A673 (cell line): ENCODE measurements at regions not wholly inside any gene's neighbourhood (a gene's known extent, or its start where the extent isn't known, plus 50 kb on each side); places are given as distances from the start of the nearest gene placed in this dataset.

ENCODE experiments used
- BruUV-seq: library from RNA; stranded (reverse); fragments of 400-500 nt; replicated peaks from 2 replicates; lab custom pipeline; 2021; lab: Mats Ljungman, UMichigan
- CTCF ChIA-PET: fragments of 300-600 bp; sonication (Branson Sonifier 250); formaldehyde crosslinking; loops from one replicate; lab custom pipeline; 2022; ENCODE audit warnings: antibody characterized with exemption; lab: Charles Lee
- POLR2A ChIA-PET: fragments of 300-600 bp; sonication (Branson Sonifier 250); formaldehyde crosslinking; loops from one replicate; lab custom pipeline; 2022; ENCODE audit warnings: antibody characterized with exemption; ENCODE audit not compliant: low non-redundant PET; lab: Charles Lee
- DNase-seq: peaks from one replicate; pipeline ENCODE4 v3.0.0-alpha.2; 2015; ENCODE audit warnings: low spot score
- H3K27ac ChIP-seq: fragments of 200-600 bp; sonication (generic); 2 replicates; pipeline ENCODE4 v1.5.1; 2016; ENCODE audit warnings: mixed run types, low read depth, mild to moderate bottlenecking, mixed read lengths, antibody characterized with exemption, low read length; ENCODE audit not compliant: poor library complexity, severe bottlenecking
- H3K27me3 ChIP-seq: fragments of 200-600 bp; sonication (generic); replicated peaks from 2 replicates; pipeline ENCODE4 v1.6.1; 2017; ENCODE audit warnings: mixed run types, low read depth, mild to moderate bottlenecking, mixed read lengths, antibody characterized with exemption, low read length; ENCODE audit not compliant: insufficient read depth, poor library complexity
- H3K36me3 ChIP-seq: fragments of 200-600 bp; sonication (generic); 2 replicates; pipeline ENCODE4 v1.6.1; 2016; ENCODE audit warnings: mixed run types, mild to moderate bottlenecking, mixed read lengths, antibody characterized with exemption, low read length; ENCODE audit not compliant: insufficient read depth, poor library complexity, severe bottlenecking
- H3K4me1 ChIP-seq: fragments of 200-600 bp; sonication (generic); 2 replicates; pipeline ENCODE4 v1.6.1; 2017; ENCODE audit warnings: mixed run types, mild to moderate bottlenecking, mixed read lengths, antibody characterized with exemption, low read length; ENCODE audit not compliant: insufficient read depth, poor library complexity, severe bottlenecking
- H3K4me3 ChIP-seq: fragments of 200-600 bp; sonication (generic); 2 replicates; pipeline ENCODE4 v1.5.1; 2016; ENCODE audit warnings: low read depth, mixed run types, mild to moderate bottlenecking, mixed read lengths, low read length; ENCODE audit not compliant: poor library complexity, severe bottlenecking
- H3K9me3 ChIP-seq: fragments of 200-600 bp; sonication (generic); 2 replicates; pipeline ENCODE4 v1.6.1; 2016; ENCODE audit warnings: mixed run types, low read depth, mild to moderate bottlenecking, mixed read lengths, antibody characterized with exemption, low read length; ENCODE audit not compliant: poor library complexity, severe bottlenecking
- CTCF ChIP-seq: fragments of 300-800, 200-600 bp; sonication (generic); conservative IDR thresholded peaks from 2 replicates; pipeline ENCODE4 v1.5.1; 2017; ENCODE audit warnings: low read depth, mild to moderate bottlenecking, antibody characterized with exemption, low read length, moderate library complexity, mixed read lengths
- EZH2 ChIP-seq: fragments of 200-600 bp; sonication (generic); IDR thresholded peaks from 2 replicates; pipeline ENCODE4 v1.6.1; 2017; ENCODE audit warnings: borderline replicate concordance, low read depth, mild to moderate bottlenecking, mixed read lengths, antibody characterized with exemption, low read length; ENCODE audit not compliant: poor library complexity, severe bottlenecking
- intact Hi-C: fragments of 100-400 bp; cut with micrococcal nuclease; formaldehyde crosslinking; loops from one replicate; pipeline ENCODE4 v1.10.0; 2022; ENCODE audit not compliant: unreplicated experiment

GRCh38 chr15:53830707-53831386 is 71.4 kb upstream of the WDR72 start:
- Histone ChIP-seq H3K27ac (no peak overlapping the region), H3K36me3 (no peaks in the 10 kb centered on the region), H3K4me3 (no peak overlapping the region), H3K4me1 (no peaks in the 10 kb centered on the region), H3K27me3 (no peaks in the 10 kb centered on the region), H3K9me3 (peaks cover 3% of the 10 kb centered on the region)
- DNase-seq, result no peak
- ChIA-PET POLR2A (no interaction called here), CTCF (no interaction called here)
- no peak for TF ChIP-seq CTCF
- TF ChIP-seq EZH2, result no peak
- no TSS peak for BruUV-seq
- intact Hi-C loops, result no loop called here

- no peaks in the 10 kb centered on the region for H3K36me3 ChIP-seq
- H3K4me3 ChIP-seq, result no peak overlapping the region
- DNase-seq, result no peak
- CTCF ChIA-PET, result no interaction called here
- intact Hi-C loops, result no loop called here
- BruUV-seq, result no TSS peak
- H3K27ac ChIP-seq, result no peak overlapping the region
- POLR2A ChIA-PET, result no interaction called here
- no peaks in the 10 kb centered on the region for H3K27me3 ChIP-seq
- TF ChIP-seq CTCF (no peak), EZH2 (no peak)
- no peaks in the 10 kb centered on the region for H3K4me1 ChIP-seq
- peaks cover 3% of the 10 kb centered on the region for H3K9me3 ChIP-seq
Observed at GRCh38 chr15:53829923-53830459, 70.5 kb upstream of the WDR72 start.

- no peak for DNase-seq
- Histone ChIP-seq H3K27ac (no peak overlapping the region), H3K9me3 (peaks cover 6% of the 10 kb centered on the region), H3K27me3 (no peaks in the 10 kb centered on the region), H3K4me3 (no peak overlapping the region), H3K4me1 (no peaks in the 10 kb centered on the region), H3K36me3 (no peaks in the 10 kb centered on the region)
- TF ChIP-seq CTCF, result no peak
- TF ChIP-seq EZH2, result no peak
- ChIA-PET POLR2A (no interaction called here), CTCF (no interaction called here)
- intact Hi-C loops, result no loop called here
- BruUV-seq, result no TSS peak
Observed at GRCh38 chr15:53829471-53829870, 70.0 kb upstream of the WDR72 start.
